HG02610 (cell line): ENCODE measurements at regions not wholly inside any gene's neighbourhood (a gene's known extent, or its start where the extent isn't known, plus 50 kb on each side); places are given as distances from the start of the nearest gene placed in this dataset.

Experiments used
- ATAC-seq: cut with Tn5 transposase; IDR thresholded peaks from one replicate; pipeline ENCODE4 v1.9.1; 2021; ENCODE audit warnings: mild to moderate bottlenecking, moderate library complexity; ENCODE audit not compliant: unreplicated experiment

DNA sequence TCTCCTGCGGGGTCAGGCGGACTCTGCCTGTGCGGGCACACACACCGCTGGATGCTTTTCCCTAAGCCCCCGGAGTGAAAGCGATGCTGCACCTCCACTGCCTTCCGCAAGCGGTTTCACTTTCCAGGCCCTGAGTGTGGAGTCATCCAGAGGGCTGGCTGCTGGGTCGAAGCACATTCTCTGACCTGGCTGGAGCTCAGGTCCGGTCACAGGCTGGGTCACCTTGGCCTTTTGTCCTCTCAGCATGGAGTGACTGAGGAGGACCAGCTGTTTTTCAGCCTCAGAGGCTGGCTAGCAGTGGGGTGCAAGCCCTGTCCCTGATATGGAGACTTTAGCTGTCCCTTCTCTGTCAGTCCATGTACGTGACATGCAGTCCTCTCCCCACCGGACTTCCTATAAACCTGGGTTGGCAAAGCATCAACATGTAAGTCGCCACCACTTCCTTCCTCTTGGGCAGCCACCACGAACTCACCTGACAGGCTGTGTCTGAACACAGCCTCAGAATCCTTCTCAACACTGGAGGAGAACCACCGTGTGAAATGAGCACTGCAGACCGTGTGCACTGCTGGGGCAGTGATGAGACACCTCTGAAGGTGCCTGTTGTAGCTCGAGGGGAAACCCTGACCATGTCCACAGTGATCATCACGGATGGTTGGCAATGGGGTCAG, 51.3 kb downstream of the GADD45G start:
- no peak for ATAC-seq

DNA sequence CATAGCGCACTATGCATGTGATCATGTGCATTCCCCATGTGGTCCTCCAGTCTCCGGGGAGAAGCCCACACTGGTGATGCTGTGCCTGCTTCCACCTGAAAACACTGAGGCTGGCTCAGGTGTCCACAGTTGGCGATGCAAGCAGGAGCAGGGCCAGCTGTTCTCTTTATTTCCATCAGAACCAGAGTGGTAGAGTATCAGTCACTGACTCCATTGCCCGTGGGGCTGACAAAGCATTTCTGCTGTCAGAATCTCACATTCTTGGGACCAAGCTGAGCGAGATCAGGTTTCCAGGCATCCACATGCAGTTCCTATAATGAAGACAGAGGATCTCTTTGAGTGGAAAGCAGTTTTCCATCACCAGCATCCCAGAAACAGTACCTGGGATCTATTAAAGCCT, 52.5 kb downstream of the GADD45G start:
- no peak for ATAC-seq

DNA sequence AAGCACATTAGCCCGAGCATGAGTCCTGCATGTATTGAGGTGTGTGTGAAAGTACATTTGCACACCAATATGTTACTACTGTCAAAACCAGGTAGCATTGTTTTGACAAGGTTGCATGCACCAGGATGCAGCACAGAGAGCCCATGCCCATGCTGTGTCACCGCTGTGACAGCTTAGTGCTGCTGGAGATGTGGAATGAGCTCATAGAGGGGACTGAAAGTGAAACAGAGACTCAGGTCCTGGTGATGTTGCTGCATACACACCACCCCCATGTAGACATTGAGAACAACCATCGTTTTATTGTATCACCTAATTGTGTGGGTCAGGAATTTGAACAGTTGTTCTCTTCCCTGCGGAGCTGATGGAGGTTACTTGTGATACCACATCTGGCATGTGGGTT, 53.0 kb downstream of the GADD45G start:
- ATAC-seq, result peak; percentile 65

DNA sequence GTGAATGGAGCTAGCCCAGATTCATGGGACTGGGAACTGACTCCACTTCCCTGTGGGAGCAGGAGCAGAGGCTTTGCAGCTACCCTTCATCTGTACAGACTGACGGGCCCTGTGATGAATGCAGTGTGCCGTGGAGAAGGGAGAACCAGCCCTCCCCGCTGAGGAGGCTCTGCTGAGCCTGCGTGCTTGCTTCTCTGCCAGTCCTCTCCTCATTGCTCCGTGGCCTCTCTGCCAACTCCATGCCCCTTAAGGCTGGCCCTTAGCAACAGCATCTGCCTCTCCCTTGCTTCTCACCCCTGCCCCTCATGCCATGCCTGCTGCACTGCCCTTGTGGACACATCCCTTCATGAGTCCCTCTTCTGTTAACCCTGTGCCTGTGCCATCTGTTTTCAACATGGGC, 53.6 kb downstream of the GADD45G start:
- ATAC-seq, result no peak

DNA sequence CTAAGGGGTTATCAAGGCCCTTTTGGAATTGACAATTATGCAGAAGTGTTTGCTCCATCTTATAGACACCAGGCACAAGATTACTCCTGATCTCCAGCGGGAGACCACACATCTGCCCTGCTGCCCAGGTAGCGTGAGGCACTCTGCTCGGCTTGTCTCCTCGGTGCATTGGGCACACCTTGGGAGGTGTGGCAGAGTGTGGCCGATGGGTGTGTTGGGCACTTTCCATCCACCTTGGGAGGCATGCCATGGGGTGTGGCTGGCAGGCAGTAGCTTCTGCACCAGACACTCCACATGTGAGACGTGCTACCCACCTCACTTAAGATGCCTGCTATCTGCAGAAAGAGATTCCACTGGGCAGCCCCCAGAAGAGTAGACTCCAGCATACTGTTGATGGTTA, 54.1 kb downstream of the GADD45G start:
- no peak for ATAC-seq

DNA sequence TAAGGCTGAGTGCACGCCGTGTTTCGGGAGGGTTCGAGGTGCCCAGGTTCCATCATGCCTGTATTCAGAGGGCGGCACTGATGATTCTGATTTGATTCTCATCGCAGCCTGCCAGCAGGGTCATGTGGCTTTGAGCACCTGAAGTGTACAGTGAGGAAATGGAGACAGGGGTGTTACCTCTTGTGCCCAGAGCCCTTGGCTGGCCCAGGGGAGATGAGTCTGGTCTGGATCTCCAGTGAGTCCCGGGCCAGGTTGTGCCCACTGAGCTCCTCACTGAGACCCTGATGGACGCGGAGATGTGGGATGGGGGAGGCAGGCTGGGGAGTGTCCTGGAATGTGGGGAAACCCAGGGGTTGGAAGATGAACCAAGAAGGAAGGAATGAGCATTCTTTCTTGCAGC, 54.7 kb downstream of the GADD45G start:
- ATAC-seq, result no peak

DNA sequence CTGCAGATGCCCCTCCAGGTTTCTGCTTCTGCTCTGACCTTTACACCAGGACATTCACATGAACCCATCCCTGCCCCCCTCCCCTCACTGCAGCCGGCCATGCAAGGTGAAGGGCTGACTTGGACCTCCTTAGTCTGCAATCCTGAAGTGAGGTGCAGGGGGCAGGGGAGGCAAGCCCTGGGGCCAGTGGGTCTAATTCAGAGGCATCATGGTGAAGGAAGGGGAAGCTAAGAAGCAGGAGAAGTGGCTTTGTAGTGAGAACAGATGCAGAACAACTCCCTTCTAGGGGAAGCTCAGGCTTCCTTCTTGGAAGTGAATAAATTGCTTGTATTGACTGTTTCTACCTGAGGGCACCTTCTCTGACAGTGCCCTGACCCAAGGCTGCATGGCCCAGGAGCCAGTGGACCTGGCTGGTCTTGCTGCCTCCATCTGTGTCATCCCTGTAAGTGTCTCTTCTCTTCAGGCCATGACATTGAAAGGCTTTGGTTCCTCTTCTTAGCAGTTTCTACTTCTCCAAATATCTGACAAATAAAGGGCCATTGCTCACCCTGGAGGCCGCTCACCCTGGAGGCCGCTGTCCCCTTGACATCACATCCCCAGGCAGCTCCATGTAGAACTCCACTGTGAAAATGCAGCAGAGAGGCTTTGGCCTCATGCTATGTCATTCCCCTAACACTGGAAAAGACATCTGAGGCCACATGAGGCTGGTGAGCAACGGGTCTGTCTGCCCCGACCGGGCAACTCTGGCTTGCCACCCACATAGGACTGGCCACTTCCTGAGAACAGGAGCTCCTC, 55.3 kb downstream of the GADD45G start:
- ATAC-seq, result no peak

DNA sequence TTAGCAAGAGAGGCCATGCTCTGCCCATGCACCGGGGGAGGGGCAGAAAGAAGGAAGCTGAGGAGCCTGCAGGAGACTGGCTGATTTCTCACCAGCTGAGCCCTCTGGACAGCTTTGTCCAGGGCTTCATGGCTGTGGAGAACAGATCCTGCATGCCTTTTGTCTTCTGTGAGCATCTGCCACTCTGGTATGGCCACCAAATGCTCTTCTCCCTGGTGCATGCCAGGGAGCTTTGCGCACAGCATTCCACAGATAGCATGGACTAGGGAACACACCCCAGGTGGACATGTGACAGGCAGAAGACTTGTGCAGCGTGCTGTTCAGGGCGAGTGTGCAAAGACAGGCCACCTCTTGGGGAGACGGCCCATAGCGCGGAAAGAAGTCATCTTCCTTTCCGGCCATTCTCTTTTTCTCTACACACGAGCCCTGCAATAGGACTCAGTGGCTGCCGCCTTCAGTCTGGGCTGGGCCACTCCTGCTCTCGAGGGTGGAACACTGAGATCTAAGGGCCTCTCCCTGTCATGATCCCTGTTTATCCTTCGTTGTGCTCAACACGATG, 56.7 kb downstream of the GADD45G start:
- ATAC-seq, result no peak

DNA sequence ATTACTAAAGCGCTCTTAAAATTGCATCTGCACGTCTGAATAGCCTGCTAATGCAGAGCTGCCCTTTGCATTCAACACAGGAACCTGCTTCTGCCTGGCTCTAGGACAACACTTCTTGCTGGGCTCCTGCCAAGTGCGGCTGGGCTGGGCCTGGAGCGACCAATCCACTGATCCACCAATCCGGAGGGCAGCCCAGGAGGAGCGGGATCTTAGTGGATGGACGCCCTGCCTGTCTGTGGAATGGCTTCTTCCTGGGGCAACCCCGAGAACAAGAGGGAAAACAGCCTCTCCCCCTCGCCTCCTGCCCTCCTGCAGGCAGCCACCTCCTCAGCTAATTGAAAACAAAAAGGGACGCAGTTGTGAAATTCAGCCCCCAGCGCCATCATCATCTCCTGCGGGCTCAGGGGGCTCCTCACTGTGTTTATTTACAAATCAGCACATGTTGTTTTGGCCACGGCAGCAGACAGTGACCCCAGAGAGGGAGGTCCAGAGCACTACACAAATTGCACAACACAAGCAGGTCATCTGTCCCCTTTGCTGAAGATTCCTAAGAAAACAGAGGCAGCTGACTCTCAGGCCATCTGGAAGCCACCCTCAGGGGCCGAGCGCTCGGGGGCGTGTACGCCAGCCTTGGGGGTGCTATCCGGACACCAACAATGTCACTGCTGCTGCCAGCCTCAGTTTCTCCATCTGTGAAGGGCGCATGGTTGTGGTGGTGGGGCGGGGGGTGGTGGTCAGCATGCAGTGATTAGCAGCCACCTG, 57.3 kb downstream of the GADD45G start:
- ATAC-seq, result no peak

DNA sequence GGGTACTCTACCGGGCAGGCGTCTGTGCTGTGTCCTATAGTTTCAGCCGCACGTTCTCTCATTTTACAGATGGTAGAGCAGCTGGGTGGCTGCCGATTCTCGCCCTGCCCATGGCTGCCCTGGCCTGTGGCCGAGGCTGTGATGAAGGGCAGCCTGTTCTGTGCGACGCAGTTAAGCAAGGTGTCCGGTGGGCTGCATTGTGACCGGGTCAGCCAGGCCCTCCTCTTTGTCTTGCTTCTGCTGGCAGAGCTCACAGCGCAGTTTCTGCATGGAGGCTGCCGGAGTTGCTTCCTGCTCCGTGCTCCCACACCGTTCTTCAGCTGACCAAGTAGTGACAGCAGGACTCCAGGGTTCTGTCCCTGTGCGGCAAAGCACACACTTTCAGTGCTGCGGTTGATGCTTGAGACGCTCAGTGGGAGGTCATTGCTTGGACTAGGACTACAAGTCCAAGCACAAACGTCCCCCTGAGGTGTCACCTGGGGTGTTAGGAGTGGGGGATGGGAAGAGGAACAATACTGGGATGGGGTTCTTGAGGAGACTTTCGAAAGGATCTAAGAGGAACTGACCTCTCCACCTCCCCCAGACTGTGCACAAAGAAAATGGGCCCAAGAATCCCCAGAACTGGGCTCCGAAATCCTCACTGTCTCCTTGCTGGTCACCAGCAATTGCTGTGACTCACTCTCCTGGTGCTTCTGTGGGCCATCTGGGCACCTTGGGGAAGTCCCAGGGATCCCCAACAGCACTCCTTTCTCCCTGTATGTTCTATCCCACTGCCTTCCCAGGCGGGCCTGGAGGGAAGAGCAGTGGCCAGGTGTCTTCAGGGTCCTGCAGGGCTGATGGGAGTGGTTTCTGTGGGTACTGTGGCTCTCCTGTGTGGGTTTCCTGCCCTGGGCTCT, 58.2 kb downstream of the GADD45G start:
- ATAC-seq, result no peak

DNA sequence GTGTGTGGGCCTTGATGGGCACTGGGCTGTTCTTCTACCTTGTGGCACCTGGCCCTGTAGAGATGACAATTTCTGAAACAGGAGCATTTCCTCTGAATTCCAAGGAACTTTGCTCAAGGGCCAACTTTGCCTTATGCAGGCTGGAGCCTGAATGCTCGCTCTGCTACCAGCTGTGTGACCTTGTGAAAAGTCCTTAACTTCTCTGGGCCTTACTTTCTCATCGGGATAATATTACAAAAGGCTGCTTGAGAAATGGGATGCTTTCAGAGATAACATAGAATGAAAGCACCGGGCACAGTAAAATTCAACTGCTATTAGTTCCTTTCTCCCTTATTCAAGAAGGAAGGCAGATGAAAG, 58.8 kb downstream of the GADD45G start:
- no peak for ATAC-seq

DNA sequence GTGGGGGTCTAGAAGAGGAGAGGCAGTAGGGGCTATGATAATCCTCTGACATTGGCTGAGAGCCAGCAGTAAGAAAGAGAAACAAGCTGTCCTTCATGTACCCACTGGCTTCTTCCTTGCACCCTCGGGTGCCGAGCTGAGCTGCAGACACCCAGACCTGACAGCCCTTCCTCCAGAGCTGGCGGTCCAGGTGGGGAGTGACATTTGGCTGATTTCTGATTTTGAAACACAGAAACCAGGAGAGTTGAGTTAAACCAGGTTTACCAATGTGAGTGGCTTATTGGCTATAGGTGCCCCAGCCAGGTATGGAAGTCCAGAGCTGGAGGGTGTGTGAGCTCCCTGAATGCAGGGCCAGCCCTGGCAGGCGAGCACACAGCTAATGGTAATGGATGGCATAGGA, 59.2 kb downstream of the GADD45G start:
- no peak for ATAC-seq

DNA sequence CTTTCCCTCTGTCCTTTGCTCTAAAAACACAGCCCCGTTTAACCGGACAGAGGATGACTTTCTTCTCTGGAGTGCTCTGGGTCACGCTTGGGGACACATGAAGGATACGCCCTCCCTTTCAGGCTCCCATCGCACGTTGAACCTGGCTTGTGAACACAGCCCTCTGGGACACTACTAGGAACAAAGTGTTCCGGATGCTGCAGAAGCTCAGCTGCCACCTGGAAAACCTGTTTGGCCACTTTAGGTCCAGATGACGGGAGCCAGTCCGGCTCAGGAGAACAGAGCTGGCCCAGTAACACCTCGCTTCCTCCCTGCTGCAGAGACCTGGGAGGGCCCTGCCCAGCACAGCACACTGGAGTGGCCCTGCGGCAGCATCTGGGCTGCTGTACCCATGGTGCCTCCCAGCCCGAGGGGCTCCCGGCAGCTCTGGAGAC, 60.1 kb downstream of the GADD45G start:
- ATAC-seq, result no peak

DNA sequence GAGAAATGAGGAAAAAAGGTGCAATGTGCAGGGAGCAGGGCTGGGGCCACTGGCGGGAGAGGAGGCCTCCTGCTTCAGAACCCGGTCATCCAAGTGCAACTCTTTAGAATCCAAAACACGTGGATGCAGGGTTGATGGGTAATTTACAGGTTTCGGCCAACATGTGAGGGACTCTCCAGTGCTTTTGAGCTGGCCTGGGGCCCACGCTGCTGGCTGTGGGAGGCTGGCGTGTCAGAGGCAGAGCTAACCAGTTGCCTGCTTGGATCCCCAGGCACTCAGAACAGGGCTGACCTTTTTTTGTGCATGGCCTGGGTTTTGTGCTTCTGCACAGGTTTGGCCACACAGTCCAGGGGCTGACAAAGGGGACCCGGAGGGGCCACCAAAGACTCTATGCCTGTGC, 61.6 kb downstream of the GADD45G start:
- no peak for ATAC-seq

DNA sequence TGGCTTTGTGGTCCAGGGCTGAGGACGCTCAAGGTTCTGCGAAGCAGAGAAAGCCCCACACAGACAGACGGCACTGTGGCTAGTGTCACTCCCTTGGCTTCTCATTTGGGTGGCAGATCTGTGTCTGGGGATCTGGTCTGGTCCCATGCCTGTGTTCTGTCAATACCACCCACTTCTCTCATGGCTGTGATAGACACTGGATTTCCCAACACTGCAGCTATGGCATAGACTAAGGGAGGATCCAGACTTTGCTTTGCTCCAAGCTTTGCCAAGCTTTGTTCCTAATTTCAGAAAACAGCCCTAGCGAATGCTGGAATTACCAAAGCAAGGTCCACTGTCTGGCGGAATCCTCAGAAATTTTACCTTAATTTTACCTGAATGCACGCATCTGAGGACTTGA, 62.1 kb downstream of the GADD45G start:
- no peak for ATAC-seq

DNA sequence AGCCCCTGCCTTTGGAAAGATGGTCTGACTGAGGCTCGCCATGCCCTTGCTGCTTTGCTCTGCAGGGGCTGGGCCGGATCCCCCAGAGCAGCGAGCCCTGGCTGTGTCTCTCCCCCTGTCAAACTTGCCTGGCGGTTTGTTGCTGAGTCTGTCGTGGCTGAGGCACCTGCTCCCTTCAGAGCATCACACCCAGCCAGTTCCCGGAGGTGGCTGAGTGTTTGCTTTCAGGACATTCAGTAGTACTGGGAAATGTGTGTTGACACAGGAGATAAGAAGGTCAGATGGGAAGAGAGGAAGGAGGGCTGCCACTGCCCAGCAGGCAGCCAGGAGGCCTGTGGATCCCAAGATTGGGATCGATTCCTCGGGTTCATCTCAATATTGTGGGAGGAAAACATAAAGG, 62.9 kb downstream of the GADD45G start:
- no peak for ATAC-seq

DNA sequence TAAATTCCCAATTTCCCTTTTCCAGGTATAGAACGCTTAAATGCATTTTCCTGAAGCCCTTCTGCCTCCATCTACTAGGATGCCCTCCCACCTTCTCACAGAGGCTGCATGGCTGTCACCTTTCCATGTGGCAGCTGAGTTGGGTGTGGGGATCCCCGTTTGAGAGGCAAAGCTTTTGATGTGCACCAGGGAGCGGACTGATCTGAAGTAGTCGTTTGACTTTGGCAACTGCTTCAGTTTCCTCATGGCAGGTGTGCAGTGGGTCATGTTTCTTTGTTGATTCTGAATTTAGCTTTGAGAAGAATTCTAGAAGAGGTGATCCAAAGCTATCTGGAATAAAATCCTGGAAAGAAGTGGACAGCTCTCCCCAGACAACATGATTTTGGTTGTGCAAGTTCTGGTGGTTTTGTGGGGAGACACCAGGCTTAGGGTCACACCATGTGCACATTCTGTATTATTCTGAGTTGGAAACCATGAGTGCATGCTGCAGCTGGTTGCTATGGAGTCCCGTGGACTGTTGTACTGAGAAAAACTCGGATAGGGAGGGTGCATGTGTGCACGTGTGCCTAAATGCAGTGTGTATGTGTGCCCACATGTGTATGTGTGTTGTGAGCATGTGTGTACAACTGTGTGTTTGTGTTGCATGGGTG, 63.5 kb downstream of the GADD45G start:
- no peak for ATAC-seq

DNA sequence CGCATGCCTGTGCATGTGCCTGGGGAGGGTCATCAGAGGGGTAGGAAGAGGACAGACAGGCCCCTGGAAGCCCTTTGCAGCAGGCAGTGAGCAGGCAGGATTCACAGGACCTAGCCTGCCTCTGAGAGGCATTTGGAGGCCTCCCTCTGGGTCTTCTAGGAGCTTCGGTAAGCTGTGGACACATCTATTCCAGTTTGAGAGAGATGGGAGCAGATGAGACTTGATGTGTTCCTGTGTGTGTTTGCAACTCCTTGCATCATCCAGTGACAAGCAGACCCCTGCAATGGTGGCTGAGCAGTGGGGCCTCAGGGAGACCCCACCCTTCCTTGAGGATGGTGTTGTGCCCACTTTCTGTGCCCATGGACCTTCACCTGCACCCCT, 64.0 kb downstream of the GADD45G start:
- no peak for ATAC-seq

DNA sequence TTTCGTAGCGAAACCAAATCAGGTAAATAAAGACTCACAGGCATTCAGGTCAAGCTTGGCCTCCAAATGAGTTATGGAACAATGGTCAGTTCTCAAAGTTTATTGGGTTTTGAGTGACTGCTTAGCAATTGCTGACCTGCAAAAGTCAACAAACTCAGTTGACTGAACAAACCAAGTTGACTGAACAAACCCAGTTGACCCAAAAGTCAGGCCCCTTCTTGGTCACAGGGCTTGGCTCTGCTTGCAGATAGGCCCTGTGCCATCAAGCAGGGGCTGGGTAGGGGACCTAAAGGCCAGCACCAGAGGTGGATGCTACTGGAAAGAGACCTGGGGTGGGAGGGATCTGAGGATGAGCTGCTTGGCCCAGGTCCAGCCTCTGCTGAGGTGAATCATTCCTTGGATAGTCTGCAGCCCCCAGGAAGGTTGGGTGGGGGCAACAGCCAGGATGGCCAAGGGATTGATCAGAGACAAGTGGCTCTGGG, 64.6 kb downstream of the GADD45G start:
- no peak for ATAC-seq

DNA sequence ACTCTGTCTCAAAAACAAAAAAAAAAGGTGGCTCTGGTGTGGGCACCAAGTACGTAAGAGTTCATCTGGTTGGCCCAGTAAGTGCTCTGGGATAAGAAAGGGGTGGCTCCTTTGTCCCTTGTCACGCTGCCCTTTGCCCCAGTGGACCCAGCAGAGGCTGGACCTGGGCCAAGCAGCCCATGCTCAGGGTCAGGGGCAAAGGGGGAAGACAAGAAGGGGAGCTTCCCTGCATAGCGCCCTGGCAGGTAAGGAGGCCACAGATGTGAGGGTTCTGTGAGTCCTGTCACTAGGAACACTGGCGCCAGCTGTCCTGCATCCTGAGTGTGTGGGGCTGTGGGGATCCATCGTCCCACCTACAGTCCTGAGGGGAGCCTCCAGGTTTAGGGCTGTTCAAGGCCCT, 65.3 kb downstream of the GADD45G start:
- no peak for ATAC-seq
